Uterus (tissue), 2 donors: ENCODE measurements at regions not wholly inside any gene's neighbourhood (a gene's known extent, or its start where the extent isn't known, plus 50 kb on each side); places are given as distances from the start of the nearest gene placed in this dataset.

Experiments
- POLR2A ChIP-seq, 2 donors: fragments of 450-650 bp; IDR thresholded peaks; one replicate each; pipeline ENCODE4 v1.6.1; 2016; ENCODE audit warnings: antibody characterized with exemption in 2 of 2, mild to moderate bottlenecking in 1 of 2, moderate library complexity in 1 of 2
- TF ChIP-seq, protein P1 (sequence below), 4 experiments: fragments of 200-600 bp in 2 of 4; fragments of 450-650 bp in 2 of 4; sonication (generic) in 2 of 4; IDR thresholded peaks; one replicate each; pipeline ENCODE4 v1.5.1; 2016 to 2019; ENCODE audit warnings: antibody characterized with exemption in 4 of 4, mild to moderate bottlenecking in 2 of 4, moderate library complexity in 1 of 4

DNA sequence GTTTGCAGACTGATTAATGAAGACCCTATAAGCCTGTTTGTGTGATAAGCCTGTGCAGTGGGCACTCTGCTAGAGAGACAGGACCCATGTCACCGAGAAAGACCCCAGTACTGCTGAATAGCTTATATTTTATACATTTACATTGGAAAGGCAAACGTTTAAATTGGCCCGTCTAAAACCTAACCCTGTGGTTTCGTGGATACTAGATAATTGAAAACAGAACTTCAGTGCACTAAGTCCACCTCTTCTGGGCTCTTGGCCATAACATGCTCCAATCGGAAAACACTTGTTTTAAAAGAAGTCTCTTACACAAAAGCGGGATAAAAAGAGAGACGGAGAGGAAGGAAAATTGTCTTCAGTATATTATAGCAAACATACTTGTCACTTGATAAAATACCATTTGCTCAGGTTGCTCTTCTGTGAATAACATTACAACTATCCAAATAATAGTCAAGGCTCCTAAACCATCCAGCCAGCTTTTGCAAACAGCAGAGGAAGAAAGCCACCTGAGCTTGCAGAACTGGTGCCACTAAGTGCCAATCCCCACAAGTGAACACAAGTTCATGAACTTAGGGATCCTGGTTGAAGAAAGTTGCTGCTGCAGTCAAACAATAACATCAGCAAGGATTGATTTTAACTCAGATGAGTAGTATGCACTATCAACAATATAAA is 218.4 kb upstream of the FN1 start:
- TF ChIP-seq, protein P1, sequence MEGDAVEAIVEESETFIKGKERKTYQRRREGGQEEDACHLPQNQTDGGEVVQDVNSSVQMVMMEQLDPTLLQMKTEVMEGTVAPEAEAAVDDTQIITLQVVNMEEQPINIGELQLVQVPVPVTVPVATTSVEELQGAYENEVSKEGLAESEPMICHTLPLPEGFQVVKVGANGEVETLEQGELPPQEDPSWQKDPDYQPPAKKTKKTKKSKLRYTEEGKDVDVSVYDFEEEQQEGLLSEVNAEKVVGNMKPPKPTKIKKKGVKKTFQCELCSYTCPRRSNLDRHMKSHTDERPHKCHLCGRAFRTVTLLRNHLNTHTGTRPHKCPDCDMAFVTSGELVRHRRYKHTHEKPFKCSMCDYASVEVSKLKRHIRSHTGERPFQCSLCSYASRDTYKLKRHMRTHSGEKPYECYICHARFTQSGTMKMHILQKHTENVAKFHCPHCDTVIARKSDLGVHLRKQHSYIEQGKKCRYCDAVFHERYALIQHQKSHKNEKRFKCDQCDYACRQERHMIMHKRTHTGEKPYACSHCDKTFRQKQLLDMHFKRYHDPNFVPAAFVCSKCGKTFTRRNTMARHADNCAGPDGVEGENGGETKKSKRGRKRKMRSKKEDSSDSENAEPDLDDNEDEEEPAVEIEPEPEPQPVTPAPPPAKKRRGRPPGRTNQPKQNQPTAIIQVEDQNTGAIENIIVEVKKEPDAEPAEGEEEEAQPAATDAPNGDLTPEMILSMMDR (IDR thresholded peaks at IDR 0.05) = no peak
- no peak for TF ChIP-seq POLR2A (IDR thresholded peaks at IDR 0.05)
